Naive thymus-derived CD4-positive, alpha-beta T cell (primary cell): ENCODE measurements at regions not wholly inside any gene's neighbourhood (a gene's known extent, or its start where the extent isn't known, plus 50 kb on each side); places are given as distances from the start of the nearest gene placed in this dataset.
A peak's percentile ranks its signal among the peaks of the same experiment; 100 is the strongest.

ENCODE experiments used
- ATAC-seq: fragments of 150-1000 bp; cut with Tn5 transposase; 2 replicates; pipeline ENCODE4 v1.10.0; 2021; ENCODE audit warnings: mild to moderate bottlenecking, moderate library complexity
- CTCF ChIA-PET: fragments of 350-600 bp; sonication (Branson Sonifier 250); formaldehyde crosslinking; loops from one replicate; lab custom pipeline; 2021; ENCODE audit warnings: antibody characterized with exemption; lab: Charles Lee
- POLR2A ChIA-PET: fragments of 350-600 bp; sonication (Branson Sonifier 250); formaldehyde crosslinking; loops from one replicate; lab custom pipeline; 2021; ENCODE audit warnings: antibody characterized with exemption, inconsistent platforms; lab: Charles Lee
- DNase-seq, 9 donors: peaks; one replicate each; pipeline versions ENCODE4 v3.0.0 to v3.0.0-alpha.2; 2020 to 2022; ENCODE audit warnings: mixed read lengths in 1 of 9
- H3K27ac ChIP-seq: one replicate; pipeline ENCODE4 v1.7.0; 2013; ENCODE audit warnings: mild to moderate bottlenecking, low read depth, low read length, moderate library complexity
- H3K27me3 ChIP-seq, 2 donors: one replicate each; pipeline ENCODE4 v1.7.0; 2013; ENCODE audit warnings: low read length in 2 of 2, mild to moderate bottlenecking in 2 of 2, moderate library complexity in 2 of 2; ENCODE audit not compliant: control insufficient read depth in 2 of 2, insufficient read depth in 2 of 2
- H3K36me3 ChIP-seq, 3 experiments: 1 replicate in 2 of 3; 2 replicates in 1 of 3; pipeline ENCODE4 v1.7.0; 2013; ENCODE audit warnings: low read length in 3 of 3, mild to moderate bottlenecking in 3 of 3, moderate library complexity in 1 of 3; ENCODE audit not compliant: insufficient read depth in 3 of 3, control insufficient read depth in 2 of 3
- H3K4me1 ChIP-seq, 2 donors: one replicate each; pipeline ENCODE4 v1.7.0; 2013; ENCODE audit warnings: low read length in 2 of 2, mild to moderate bottlenecking in 2 of 2, moderate library complexity in 1 of 2; ENCODE audit not compliant: control insufficient read depth in 2 of 2, insufficient read depth in 2 of 2
- H3K4me3 ChIP-seq: 2 replicates; pipeline ENCODE4 v1.7.0; 2013; ENCODE audit warnings: mild to moderate bottlenecking, low read length
- H3K9me3 ChIP-seq, 3 experiments: 1 replicate in 2 of 3; 2 replicates in 1 of 3; pipeline ENCODE4 v1.7.0; 2013; ENCODE audit warnings: low read length in 3 of 3; ENCODE audit not compliant: control insufficient read depth in 2 of 3
- H3K27ac Mint-ChIP-seq, 9 donors: one replicate each; pipeline ENCODE4 v1.8.0; 2020 to 2022; ENCODE audit warnings: mixed read lengths in 9 of 9, mild to moderate bottlenecking in 8 of 9, moderate library complexity in 5 of 9, inconsistent platforms in 2 of 9
- H3K27me3 Mint-ChIP-seq, 5 donors: one replicate each; pipeline ENCODE4 v1.8.0; 2021 to 2022; ENCODE audit warnings: mixed read lengths in 5 of 5, mild to moderate bottlenecking in 1 of 5
- H3K36me3 Mint-ChIP-seq, 5 donors: one replicate each; pipeline ENCODE4 v1.8.0; 2020 to 2022; ENCODE audit warnings: mixed read lengths in 5 of 5, mild to moderate bottlenecking in 3 of 5, inconsistent platforms in 1 of 5
- H3K4me1 Mint-ChIP-seq, 7 donors: one replicate each; pipeline ENCODE4 v1.8.0; 2020 to 2022; ENCODE audit warnings: mixed read lengths in 7 of 7, mild to moderate bottlenecking in 3 of 7, inconsistent platforms in 1 of 7
- H3K4me3 Mint-ChIP-seq, 10 donors: one replicate each; pipeline ENCODE4 v1.8.0; 2020 to 2022; ENCODE audit warnings: mild to moderate bottlenecking in 10 of 10, mixed read lengths in 10 of 10, moderate library complexity in 6 of 10, inconsistent platforms in 2 of 10
- H3K9me3 Mint-ChIP-seq, 11 donors: one replicate each; pipeline ENCODE4 v1.8.0; 2020 to 2022; ENCODE audit warnings: mixed read lengths in 11 of 11, mild to moderate bottlenecking in 4 of 11, inconsistent platforms in 1 of 11, moderate library complexity in 1 of 11
- intact Hi-C, 2 donors: fragments of 100-400 bp; cut with micrococcal nuclease; formaldehyde crosslinking; loops; one replicate each; pipeline ENCODE4 v1.15.1; 2023

DNA sequence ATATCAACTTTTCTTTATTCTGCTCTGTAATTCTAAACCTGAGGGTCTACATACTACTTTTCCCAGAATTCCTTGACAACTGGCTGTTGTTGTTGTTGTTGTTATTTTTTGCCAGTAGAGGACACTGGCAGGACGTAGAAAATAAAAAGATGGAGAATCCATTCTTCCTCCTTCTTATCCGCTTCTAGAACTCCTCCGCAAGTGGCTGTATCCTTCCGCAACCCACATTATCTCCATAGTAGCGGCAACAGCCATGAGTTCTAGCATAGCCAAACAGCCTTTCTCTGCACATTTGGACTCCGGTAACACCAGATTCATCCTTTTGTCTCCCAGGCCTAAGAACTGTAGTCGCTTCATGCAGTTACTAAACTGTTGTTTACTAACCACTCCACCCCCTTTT, 91.1 kb upstream of the CACHD1 start:
- Histone ChIP-seq H3K9me3 (no peaks in the 10 kb centered on the region), H3K36me3 (no peaks in the 10 kb centered on the region), H3K4me1 (no peaks in the 10 kb centered on the region), H3K27me3 (no peaks in the 10 kb centered on the region), H3K4me3 (no peak overlapping the region), H3K27ac (no peak overlapping the region)
- Mint-ChIP-seq H3K27ac (no peak overlapping the region), H3K9me3 (peaks cover 0 to 4% (median 0%) of the 10 kb centered on the region in 11 donors), H3K4me1 (no peaks in the 10 kb centered on the region), H3K4me3 (no peak overlapping the region), H3K36me3 (no peaks in the 10 kb centered on the region), H3K27me3 (peaks cover 6 to 26% (median 15%) of the 10 kb centered on the region in 5 donors)
- no peak for DNase-seq
- ATAC-seq = no peak
- CTCF ChIA-PET = no interaction called here
- POLR2A ChIA-PET = no interaction called here
- intact Hi-C loops = no loop called here

DNA sequence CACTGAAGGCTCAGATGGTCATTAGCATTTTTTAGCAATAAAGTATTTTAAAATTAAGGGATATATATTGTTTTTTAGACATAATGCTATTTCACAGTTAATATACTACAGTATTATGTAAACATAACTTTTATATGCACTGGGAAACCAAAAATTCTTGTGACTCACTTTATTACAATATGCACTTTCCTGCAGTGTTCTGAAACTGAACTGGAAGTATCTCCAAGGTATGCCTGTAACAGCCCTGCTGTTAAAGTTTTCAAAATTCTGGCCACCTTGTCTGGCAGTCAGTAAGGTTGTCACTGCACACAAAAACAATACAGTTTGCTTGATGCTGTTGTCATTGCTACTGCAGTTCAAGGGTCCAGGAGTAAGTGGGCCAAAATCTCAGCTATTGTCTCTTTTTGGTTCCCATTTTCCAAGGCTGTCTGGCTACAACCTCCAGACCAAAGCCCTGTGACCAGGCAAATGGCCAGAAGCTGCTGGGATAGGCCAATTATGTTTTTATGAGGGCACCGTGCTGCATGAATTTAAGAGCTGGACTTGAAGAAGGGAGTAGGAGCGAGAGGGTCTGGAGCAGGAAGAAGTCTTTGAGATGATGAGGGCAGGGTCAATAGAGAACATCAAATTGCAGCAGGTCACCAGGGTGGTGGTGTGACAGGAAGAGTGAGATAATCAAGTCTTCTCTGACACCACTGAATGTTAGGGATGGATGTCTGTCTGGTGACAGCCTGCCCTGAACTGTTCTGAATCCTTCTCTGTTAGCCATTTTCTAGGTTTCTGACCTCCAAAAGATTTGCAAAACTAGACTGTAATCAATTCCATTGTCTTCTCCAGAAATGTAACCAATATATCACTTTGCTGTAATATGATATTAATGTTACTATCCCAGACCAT, 82.3 kb upstream of the CACHD1 start:
- Histone ChIP-seq H3K36me3 (no peaks in the 10 kb centered on the region), H3K4me3 (no peak overlapping the region), H3K4me1 (no peaks in the 10 kb centered on the region), H3K27me3 (no peaks in the 10 kb centered on the region), H3K27ac (no peak overlapping the region), H3K9me3 (no peaks in the 10 kb centered on the region)
- no peaks in the 10 kb centered on the region for H3K36me3 Mint-ChIP-seq
- DNase-seq = no peak
- no peak for ATAC-seq
- no peaks in the 10 kb centered on the region for H3K4me1 Mint-ChIP-seq
- ChIA-PET POLR2A (no interaction called here), CTCF (no interaction called here)
- intact Hi-C loops = no loop called here
- no peak overlapping the region for H3K4me3 Mint-ChIP-seq
- peaks cover 4 to 8% (median 6%) of the 10 kb centered on the region in 5 donors for H3K27me3 Mint-ChIP-seq
- peaks cover 0 to 6% (median 0%) of the 10 kb centered on the region in 11 donors for H3K9me3 Mint-ChIP-seq
- no peak overlapping the region for H3K27ac Mint-ChIP-seq

DNA sequence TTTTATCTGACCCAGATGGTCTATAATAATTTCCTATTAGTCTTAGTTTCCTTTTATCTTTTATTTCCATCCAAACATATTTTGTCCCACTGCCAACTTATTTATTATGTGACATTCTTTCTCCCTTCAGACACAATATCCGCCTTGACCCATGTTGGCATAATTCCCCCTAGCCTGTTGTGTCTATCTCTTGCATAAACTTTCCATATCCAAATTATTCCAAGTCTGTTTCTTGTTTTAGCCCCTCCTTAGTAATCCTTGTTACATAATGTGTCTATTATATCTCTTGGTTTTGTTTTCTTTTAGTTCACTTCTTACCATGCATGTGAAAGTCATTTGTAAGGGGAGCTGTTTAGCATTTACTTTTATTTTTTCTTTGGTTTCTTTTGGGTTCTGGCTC, 81.6 kb upstream of the CACHD1 start:
- CTCF ChIA-PET = no interaction called here
- no peaks in the 10 kb centered on the region for H3K36me3 ChIP-seq
- Mint-ChIP-seq H3K27ac (no peak overlapping the region), H3K9me3 (peaks cover 0 to 6% (median 0%) of the 10 kb centered on the region in 11 donors), H3K4me3 (no peak overlapping the region), H3K36me3 (no peaks in the 10 kb centered on the region), H3K4me1 (no peaks in the 10 kb centered on the region), H3K27me3 (peaks cover 4 to 8% (median 6%) of the 10 kb centered on the region in 5 donors)
- DNase-seq = no peak
- no peak overlapping the region for H3K4me3 ChIP-seq
- POLR2A ChIA-PET = no interaction called here
- ATAC-seq = no peak
- no peaks in the 10 kb centered on the region for H3K9me3 ChIP-seq
- no peak overlapping the region for H3K27ac ChIP-seq
- intact Hi-C loops = no loop called here
- no peaks in the 10 kb centered on the region for H3K4me1 ChIP-seq
- H3K27me3 ChIP-seq = no peaks in the 10 kb centered on the region

DNA sequence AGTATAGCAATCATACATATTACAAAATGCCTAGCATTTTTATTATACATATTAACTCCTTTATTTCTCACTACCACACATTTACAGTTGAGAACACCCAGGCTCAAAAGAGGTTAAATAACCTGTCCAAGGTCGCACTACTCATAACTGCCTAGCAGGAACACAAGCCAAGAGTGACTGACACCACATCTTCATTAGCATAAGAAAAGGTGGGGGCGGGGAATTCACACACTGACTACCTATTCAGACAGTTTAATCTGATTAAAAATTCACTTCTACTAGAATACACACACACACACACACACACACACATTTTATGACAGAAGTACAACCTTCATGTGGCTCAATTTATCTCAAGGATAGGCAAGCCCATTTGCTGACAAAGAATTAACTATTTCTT, 77.8 kb upstream of the CACHD1 start:
- H3K4me1 ChIP-seq = no peaks in the 10 kb centered on the region
- H3K27me3 ChIP-seq = peaks cover 0 to 2% of the 10 kb centered on the region in 2 donors
- no peaks in the 10 kb centered on the region for H3K36me3 Mint-ChIP-seq
- intact Hi-C loops = no loop called here
- ChIA-PET CTCF (no interaction called here), POLR2A (interaction anchor here (0.7 kb wide), 1 partner anchor 182 kb away, joined by 3 read pairs; no protein-coding TSS in a partner anchor)
- H3K27ac Mint-ChIP-seq = no peak overlapping the region
- no peak overlapping the region for H3K4me3 ChIP-seq
- ATAC-seq (no peak), DNase-seq (no peak)
- H3K9me3 ChIP-seq = no peaks in the 10 kb centered on the region
- H3K4me3 Mint-ChIP-seq = no peak overlapping the region
- H3K27ac ChIP-seq = no peak overlapping the region
- peaks cover 9 to 18% (median 14%) of the 10 kb centered on the region in 5 donors for H3K27me3 Mint-ChIP-seq
- H3K9me3 Mint-ChIP-seq = peaks cover 0 to 4% (median 0%) of the 10 kb centered on the region in 11 donors
- peaks cover 0 to 2% (median 0%) of the 10 kb centered on the region in 7 donors for H3K4me1 Mint-ChIP-seq
- no peaks in the 10 kb centered on the region for H3K36me3 ChIP-seq

DNA sequence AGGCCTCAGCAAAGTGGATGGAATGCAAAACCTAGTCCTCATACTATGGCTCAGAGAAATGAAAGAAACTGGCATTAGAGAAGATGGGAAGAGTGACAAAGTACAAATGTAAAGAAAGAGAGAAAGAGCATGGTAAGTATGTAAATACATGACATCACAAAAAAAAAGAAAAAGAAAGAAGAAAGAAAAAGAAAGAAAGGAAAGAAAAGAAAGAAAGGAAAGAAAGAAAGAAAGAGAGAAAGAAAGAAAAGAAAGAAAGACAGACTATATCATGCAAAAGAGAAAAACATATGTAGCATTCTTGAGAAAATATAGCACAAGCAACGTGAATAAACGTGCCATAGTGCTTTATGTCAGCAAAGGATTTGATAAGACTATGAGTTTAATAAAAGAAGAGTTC, 76.1 kb upstream of the CACHD1 start:
- peak overlapping the region in 1 of 9 donors; percentile 10 for H3K27ac Mint-ChIP-seq
- no peaks in the 10 kb centered on the region for H3K36me3 Mint-ChIP-seq
- DNase-seq (no peak), ATAC-seq (no peak)
- Histone ChIP-seq H3K36me3 (no peaks in the 10 kb centered on the region), H3K27ac (no peak overlapping the region), H3K4me3 (no peak overlapping the region), H3K4me1 (no peaks in the 10 kb centered on the region), H3K27me3 (peaks cover 0 to 2% of the 10 kb centered on the region in 2 donors), H3K9me3 (no peaks in the 10 kb centered on the region)
- no peak overlapping the region for H3K4me3 Mint-ChIP-seq
- POLR2A ChIA-PET = no interaction called here
- peaks cover 7 to 18% (median 14%) of the 10 kb centered on the region in 5 donors for H3K27me3 Mint-ChIP-seq
- H3K4me1 Mint-ChIP-seq = peaks cover 0 to 2% (median 0%) of the 10 kb centered on the region in 7 donors
- intact Hi-C loops = no loop called here
- H3K9me3 Mint-ChIP-seq = peaks cover 0 to 4% (median 0%) of the 10 kb centered on the region in 11 donors
- CTCF ChIA-PET = no interaction called here

DNA sequence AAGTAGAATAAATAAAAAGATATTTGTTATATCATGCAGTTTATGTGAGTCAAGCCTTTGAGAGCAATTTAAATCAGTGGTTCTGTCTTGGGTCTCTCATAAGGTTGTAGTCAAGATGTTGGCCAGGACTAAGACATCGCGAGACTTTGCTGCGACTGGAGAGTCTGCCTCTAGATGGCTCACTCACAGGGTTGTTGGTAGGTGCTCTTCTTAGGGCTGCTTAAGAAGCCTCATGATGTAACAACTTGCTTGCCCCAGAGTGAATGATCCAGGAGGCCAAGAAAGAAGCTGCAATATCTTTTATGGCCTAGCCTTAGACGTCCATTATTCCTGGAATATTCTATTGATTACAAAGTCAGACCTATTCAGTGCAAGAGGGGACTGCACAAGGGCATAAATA, 73.1 kb upstream of the CACHD1 start:
- H3K4me3 ChIP-seq = no peak overlapping the region
- DNase-seq = peak in 2 of 9 donors; percentile 4 to 5

More for the DNA sequence above, 73.1 kb upstream of the CACHD1 start:
- Mint-ChIP-seq H3K27me3 (peaks cover 7 to 19% (median 7%) of the 10 kb centered on the region in 5 donors), H3K27ac (no peak overlapping the region), H3K36me3 (no peaks in the 10 kb centered on the region), H3K4me1 (peaks cover 0 to 2% (median 0%) of the 10 kb centered on the region in 7 donors), H3K9me3 (no peaks in the 10 kb centered on the region), H3K4me3 (no peak overlapping the region)
- POLR2A ChIA-PET = no interaction called here
- Histone ChIP-seq H3K9me3 (no peaks in the 10 kb centered on the region), H3K4me1 (no peaks in the 10 kb centered on the region), H3K27ac (no peak overlapping the region), H3K27me3 (peaks cover 0 to 2% of the 10 kb centered on the region in 2 donors), H3K36me3 (no peaks in the 10 kb centered on the region)
- intact Hi-C loops = no loop called here
- ATAC-seq = no peak
- CTCF ChIA-PET = no interaction called here
